NCI-H1092 treated with DMSO at 0.1 percent for 48 hours (cell line): ENCODE measurements at regions not wholly inside any gene's neighbourhood (a gene's known extent, or its start where the extent isn't known, plus 50 kb on each side); places are given as distances from the start of the nearest gene placed in this dataset.
"Not testable (repeated sequence)": the region's sequence is repeated elsewhere in the genome, so short reads cannot be mapped to it uniquely, and the experiment has no call there.

Experiments used
- DNase-seq: peaks from one replicate; lab custom pipeline; 2025; lab: John Stamatoyannopoulos, UW

DNA sequence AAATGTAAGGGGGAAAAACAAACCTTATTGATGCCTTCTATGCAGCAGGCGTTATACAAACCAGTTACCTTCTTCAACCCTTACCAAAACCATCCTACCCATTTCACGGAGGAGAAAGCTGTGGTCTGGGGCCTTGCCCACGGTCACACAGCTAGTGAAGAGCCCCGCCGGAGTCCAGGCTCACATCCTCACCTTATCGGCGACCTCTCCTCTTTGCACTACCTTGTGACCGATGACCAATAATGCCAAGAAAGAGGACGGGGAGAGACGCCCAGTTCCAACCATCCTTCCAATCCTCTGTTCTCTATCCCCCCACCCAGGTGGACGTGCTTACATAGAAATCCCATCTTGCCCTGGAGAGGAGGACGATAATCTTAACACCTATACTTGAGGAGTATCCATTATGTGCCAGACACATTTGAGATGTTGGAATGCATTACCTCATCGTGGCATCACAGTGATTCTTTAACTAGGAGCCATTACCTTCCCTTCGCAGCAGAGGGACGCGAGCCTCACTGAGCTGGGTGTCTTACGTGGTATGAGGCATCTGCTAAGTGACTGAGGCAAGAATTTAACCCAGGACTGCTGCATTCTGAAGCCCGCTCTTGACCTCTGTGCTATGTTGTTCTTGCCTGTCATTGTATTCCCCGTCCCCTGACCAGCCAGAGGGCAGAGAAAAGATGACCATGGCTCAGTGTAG, 253.7 kb upstream of the B3GAT1 start:
- no peak for DNase-seq

- DNase-seq, result no peak
Observed at GRCh38 chr11:134665188-134665535, 253.1 kb upstream of the B3GAT1 start.

- DNase-seq, result no peak
Observed at GRCh38 chr11:134664447-134665187, 252.6 kb upstream of the B3GAT1 start.

DNA sequence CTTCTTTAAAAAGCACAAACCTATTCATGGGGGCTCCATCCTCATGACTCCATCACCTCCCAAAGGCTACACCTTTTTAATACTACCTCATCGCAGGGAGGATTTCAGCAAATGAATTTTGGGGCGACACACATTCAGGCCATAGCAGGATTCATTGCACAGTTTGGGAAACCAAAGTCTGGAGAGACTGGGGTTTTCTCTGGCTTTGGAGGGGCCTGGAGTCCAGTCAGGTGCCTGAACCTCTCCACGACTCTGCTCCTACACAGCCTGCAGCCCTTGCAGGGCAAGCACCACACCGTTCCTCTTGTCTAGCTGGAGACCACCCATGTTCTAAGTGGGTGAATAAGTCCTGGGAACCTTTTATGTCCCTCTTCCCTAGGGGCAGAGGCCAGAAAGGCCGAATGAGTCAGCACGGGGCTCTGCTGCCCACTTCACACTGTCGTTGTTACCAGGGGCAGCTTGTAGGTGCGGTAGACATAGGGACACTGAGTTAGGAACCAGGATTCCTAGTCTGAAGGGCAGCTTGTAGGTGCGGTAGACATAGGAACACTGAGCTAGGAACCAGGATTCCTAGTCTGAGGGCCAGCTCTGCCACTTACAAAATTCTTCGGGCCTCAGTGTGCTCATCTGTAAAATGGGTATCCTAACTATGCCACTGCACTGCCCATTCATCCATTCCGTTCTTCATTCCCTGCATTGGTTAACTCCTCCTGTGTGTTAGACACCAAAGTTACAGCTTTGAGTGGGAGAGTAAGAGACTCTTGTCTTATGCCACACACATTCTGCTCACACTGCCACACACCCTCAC, 251.7 kb upstream of the B3GAT1 start:
- no peak for DNase-seq

DNA sequence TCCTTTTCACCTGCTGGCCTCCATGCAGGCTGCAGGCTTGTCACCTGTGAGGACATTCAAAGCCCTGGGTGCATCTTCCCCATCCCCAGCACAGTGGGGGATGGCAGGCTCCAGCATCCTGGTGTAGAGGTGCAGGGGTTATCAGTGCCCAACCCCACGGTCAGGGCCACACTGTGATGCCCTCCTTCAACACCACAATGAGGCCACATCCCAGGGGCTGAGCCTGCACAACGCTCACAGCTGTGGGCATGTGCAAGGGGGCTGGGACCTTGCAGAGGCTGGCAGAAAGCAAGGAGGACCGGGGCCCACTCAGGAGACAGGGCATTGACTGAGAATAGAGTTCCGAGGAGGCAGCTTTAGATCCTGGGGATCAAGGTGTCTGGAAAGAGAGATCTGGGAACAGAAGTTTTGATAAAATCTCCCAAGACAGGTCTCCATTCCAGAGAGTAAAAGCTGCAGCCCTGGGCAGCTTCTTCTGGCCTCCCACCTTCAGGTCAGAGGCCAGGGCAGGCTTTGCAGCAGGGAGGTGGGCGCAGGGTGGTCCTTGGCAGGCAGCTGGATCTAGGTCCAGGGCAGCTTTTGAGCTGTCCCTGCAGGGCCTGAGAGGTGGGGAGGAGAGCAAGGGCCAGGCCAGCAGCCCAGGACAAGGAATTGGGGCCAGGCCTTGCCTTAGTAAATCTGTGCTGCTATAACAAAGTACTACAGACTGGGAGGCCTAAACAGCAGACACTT, 250.8 kb upstream of the B3GAT1 start:
- DNase-seq, result no peak

DNA sequence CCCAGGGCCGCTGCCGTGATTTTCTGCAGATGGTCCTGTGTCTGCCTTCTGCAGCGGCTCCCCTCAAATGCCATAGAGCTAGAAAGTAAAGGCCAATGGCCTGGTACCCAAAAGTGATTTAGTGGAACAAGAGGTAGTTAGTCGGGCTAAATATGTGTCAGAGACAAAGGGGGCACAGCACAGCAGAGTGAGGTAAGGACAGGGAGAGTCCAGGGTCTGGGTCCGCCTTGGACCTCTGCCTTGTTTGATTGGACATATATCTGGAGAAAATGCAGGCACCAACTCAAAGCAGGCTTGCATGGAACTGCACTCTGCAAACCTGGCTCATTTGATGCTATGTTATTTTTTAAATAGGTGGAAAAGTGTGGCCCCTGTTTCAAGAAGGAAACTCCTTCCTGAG, 249.6 kb upstream of the B3GAT1 start:
- DNase-seq, result no peak

DNA sequence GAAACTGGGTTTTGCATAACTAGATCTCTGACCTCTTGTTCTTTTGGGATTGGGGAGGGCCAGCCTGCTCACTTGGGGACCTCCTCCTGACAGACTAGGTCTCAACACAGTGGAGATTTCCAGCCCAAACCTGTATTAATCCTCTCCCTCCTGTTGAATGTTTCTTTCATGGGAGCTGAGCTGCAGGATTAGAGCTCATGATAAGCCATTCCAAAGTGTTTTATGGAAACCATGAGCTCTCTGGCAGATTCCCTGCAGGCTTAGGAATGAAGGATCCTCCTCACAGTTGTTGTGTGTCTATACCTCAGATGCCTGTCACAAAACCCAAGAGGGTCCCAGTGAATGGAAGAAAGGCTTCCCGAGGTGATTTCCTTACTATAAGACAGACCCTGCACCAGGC, 248.4 kb upstream of the B3GAT1 start:
- no peak for DNase-seq

GRCh38 chr11:134659882-134660281, 247.8 kb upstream of the B3GAT1 start:
- DNase-seq, result no peak

DNA sequence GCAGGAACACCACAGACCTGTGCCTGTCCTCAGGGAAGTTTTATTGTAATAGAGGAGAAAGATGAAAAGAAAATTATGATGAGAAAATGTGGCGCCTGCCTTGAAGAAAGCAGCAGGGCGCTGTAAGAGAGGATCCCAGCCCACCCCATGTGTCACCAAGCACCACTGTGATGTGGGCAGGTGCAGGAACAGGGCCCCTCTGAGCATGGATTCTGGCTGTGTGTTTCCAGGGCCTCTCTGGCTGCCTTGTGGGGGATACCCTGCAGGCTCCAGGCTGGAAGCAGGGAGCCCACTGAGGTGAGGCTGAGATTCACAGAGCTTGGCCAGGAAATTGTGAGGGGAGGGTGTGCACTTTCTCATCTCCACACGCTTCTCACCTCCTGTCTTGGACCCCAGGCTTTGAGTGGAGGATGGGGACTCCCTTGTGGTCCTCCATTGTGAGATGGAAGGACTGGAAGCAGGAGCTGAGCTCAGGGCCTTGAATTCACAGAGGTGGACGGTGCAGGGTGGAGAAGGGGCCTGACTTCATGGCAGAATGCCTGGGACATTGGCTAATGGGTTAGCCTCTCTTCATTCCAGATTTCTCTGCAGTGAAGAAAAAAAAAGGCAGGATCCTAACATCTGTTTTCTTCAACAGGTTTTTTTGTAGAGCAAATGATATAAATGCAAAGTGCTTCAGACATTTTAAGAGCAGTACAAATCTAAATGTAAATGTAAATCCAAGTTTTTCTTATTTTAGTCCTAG, 246.6 kb upstream of the B3GAT1 start:
- DNase-seq, result no peak

GRCh38 chr11:134657631-134658030, 245.6 kb upstream of the B3GAT1 start:
- DNase-seq, result no peak

GRCh38 chr11:134656861-134657540, 245.0 kb upstream of the B3GAT1 start:
- DNase-seq, result no peak

- DNase-seq, result not testable (repeated sequence)
Observed at GRCh38 chr11:134656086-134656840, 244.2 kb upstream of the B3GAT1 start.

DNA sequence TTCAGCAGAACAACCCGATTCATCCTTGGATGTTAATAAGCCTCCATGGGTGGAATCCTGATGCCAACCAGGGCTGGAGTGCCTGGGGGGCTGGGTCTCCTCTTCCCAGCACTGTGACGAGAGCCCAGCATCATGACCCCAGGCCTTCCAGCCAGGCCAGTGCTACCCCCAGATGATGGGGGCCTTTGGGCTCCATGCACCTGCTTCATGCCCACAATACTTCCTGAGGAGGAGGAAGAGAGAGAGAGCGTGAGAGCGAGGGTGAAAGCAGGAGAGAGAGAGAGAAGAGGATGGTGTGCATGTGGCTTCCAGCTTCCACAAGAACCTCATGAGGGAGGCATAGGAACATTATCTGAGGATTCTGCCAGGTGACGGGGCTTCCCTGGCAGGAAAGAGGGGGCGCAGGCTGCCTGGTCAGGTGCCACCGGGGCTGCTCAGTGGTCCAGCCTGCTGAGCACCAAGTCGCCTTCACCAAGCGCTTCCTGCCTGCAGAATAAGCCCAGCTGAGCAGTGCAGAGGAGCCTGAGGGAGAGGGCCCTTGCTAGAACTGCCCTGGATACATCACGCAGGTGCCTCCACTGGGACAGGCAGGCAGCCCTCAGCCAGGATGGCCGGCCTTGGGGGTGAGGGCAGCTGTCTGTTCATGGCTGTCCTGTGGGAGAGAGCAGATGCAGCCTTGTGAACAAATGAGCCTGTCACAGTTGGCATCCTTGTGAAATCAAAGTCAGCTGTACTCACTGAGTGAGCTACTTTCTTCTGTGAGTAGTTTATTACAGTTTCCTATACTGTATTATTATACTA, 243.3 kb upstream of the B3GAT1 start:
- DNase-seq, result no peak

DNA sequence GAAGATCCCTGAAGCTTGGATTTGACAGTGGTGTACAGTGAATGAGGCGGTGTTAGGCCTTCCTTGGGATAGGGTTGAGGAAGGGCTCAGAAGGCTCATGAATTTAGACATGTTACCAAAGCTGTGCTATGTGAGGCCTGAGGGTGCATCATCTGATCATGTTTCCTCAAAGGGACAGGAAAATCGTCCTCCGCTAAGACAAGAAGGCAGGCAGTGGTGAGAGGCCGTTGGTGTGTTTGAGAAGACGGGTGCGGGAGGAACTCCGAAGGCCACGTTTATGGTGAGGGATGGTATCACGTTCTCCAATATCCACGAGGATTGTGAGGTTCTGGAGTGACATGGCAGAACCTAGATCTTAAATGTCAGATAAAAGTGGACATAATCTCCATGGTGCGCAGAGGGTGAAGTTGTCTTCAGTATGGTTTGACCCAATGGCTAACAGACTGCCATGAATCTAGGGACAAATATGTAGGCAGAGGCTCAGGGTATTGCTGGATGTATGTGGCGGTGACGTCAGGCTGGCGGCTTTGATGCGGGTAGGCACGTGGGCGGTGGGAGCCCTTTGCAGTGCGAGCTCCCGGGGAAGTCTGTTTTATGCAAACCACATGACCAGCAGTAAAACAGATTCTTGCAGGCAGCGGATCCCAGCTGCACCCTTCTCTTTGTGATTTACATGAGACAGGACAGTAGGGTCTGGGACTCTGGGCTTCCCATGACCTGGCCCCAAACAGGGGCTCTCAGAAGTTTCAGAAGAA, 242.3 kb upstream of the B3GAT1 start:
- no peak for DNase-seq

GRCh38 chr11:134652586-134653255, 240.7 kb upstream of the B3GAT1 start:
- no peak for DNase-seq

DNA sequence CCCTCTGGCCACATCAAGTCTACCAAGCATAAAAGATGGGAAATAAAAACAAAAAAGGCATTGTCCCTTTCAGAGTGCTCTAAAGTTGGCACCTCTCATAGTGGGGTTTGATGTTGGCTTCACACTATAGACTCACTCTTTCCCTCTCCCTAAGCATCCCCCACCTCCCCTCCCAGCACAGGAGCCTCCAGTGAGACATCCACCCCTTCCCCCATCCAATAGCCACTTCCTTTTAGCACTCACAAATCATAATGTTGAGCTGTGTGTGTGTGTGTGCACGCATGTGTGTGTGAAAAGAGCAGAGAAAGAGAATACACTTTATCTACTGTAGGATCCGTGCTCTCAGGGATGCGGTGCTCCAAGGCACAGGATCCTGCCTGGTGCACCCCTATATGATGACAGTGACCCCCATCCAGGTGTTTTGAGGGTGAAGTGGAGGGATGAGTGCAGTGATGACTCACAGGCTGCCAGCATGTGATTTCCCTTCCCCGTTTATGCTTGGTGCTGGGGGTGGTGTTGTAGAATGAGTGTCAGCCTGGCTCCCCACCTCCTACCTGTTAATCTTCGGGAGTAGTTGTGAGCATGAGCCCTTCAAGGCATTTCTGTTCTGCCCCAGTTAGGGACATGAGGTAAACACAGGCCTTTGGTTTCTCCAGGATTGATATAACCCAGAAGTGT, 235.2 kb upstream of the B3GAT1 start:
- no peak for DNase-seq

DNA sequence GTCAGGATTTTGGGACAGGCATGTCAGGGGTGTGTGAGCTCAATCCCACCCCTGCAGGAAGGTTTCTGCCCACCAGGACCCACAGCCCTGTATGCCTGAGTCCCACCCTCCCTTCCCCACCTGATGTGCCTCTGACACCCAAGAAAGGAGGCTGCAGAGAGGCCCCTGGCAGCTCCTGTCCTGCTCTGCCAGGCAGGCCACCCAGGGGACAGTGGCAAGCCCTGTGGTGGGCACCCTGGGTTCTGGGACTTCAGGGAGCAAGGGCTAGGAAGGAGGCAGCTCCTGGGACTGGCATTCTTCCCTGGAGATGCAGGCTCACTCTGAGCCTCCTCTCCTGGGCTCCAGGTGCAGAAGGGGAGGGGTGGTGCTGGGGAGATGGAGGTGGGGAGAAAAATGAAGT, 234.5 kb upstream of the B3GAT1 start:
- no peak for DNase-seq

DNA sequence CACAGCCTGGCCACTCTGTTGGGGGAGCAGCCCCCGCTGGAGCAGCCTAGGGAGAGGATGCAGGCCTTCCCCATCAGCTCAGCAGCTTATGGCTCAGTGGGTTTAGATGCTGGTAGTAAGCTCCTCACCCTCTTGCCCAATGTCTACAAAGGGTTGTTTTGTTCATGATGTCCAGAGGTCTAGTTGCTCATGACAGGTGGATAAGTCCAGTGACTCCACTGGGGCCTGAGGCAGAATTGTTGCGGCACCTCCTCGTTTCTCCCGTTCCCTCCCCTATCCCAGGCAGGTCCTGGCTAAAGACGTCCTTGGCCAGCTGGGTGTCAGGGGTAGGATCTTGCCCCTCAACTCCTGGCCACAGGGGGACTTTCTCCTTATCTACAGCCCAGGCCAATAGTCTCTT, 233.5 kb upstream of the B3GAT1 start:
- no peak for DNase-seq
